SU-DHL-6 (cell line): ENCODE measurements at regions not wholly inside any gene's neighbourhood (a gene's known extent, or its start where the extent isn't known, plus 50 kb on each side); places are given as distances from the start of the nearest gene placed in this dataset.

ENCODE experiments used
- CTCF ChIP-seq: fragments of 200-600 bp; sonication (generic); IDR thresholded peaks from one replicate; pipeline ENCODE4 v1.5.1; 2017; ENCODE audit warnings: antibody characterized with exemption, mild to moderate bottlenecking, low read length, moderate library complexity; ENCODE audit not compliant: insufficient read depth, poor library complexity, severe bottlenecking
- EZH2phosphoT487 ChIP-seq: fragments of 200-600 bp; sonication (generic), shearing (Covaris generic); conservative IDR thresholded peaks from 2 replicates; pipeline ENCODE4 v1.6.1; 2018; ENCODE audit warnings: mild to moderate bottlenecking, antibody characterized with exemption, low read length, moderate library complexity, mixed read lengths

GRCh38 chr6:147881432-147881831 lies 372.9 kb downstream of the SAMD5 start:
- TF ChIP-seq CTCF (no peak), EZH2phosphoT487 (no peak)
